Suprapubic skin (tissue), 4 donors: ENCODE measurements at regions not wholly inside any gene's neighbourhood (a gene's known extent, or its start where the extent isn't known, plus 50 kb on each side); places are given as distances from the start of the nearest gene placed in this dataset.
"Not testable (repeated sequence)": the region's sequence is repeated elsewhere in the genome, so short reads cannot be mapped to it uniquely, and the experiment has no call there.

ENCODE experiments used
- DNase-seq, 2 donors: peaks; one replicate each; pipeline ENCODE4 v3.0.0-alpha.2; 2019; ENCODE audit warnings: low spot score in 2 of 2
- H3K27ac ChIP-seq: fragments of 200-600 bp; sonication (generic); one replicate; pipeline ENCODE4 v1.5.1; 2019
- H3K27me3 ChIP-seq: fragments of 200-600 bp; sonication (generic); one replicate; pipeline ENCODE4 v1.5.1; 2019
- H3K36me3 ChIP-seq: fragments of 200-600 bp; sonication (generic); one replicate; pipeline ENCODE4 v1.5.1; 2019
- H3K4me1 ChIP-seq: fragments of 200-600 bp; sonication (generic); one replicate; pipeline ENCODE4 v1.5.1; 2019
- H3K4me3 ChIP-seq: fragments of 200-600 bp; sonication (generic); one replicate; pipeline ENCODE4 v1.5.1; 2019; ENCODE audit warnings: mild to moderate bottlenecking
- H3K9me3 ChIP-seq: fragments of 200-600 bp; sonication (generic); one replicate; pipeline ENCODE4 v1.5.1; 2019
- CTCF ChIP-seq, 2 donors: fragments of 200-600 bp in 1 of 2; fragments of 450-650 bp in 1 of 2; sonication (generic) in 1 of 2; IDR thresholded peaks; one replicate each; pipeline ENCODE4 v1.5.1; 2016 to 2019; ENCODE audit warnings: antibody characterized with exemption in 2 of 2, mild to moderate bottlenecking in 1 of 2, moderate library complexity in 1 of 2
- EP300 ChIP-seq: sonication (generic); formaldehyde crosslinking; IDR thresholded peaks from one replicate; pipeline ENCODE4 v1.6.1; 2017; ENCODE audit warnings: antibody characterized with exemption
- POLR2A ChIP-seq, 2 donors: fragments of 450-650 bp; IDR thresholded peaks; one replicate each; pipeline ENCODE4 v1.6.1; 2017; ENCODE audit warnings: antibody characterized with exemption in 2 of 2, mild to moderate bottlenecking in 2 of 2, moderate library complexity in 2 of 2
- POLR2AphosphoS5 ChIP-seq, 3 donors: sonication (generic); formaldehyde crosslinking; IDR thresholded peaks; one replicate each; pipeline ENCODE4 v1.6.1; 2017; ENCODE audit warnings: antibody characterized with exemption in 3 of 3
- WGBS: methylation state at CpG from one replicate; pipeline ENCODE4 v1.1.5; 2018; 5-methylcytosine and 5-hydroxymethylcytosine counted together

GRCh38 chr10:121374121-121374520 lies 224.1 kb downstream of the FGFR2 start:
- 84% methylated on average over 12 of the region's 12 CpGs for WGBS
- H3K4me1 ChIP-seq, result no peaks in the 10 kb centered on the region
- H3K27ac ChIP-seq, result no peak overlapping the region
- H3K9me3 ChIP-seq, result no peaks in the 10 kb centered on the region
- no peaks in the 10 kb centered on the region for H3K36me3 ChIP-seq
- no peak overlapping the region for H3K4me3 ChIP-seq
- no peak for DNase-seq
- H3K27me3 ChIP-seq, result no peaks in the 10 kb centered on the region
- TF ChIP-seq POLR2AphosphoS5 (IDR thresholded peaks at IDR 0.05) (no peak), POLR2A (IDR thresholded peaks at IDR 0.05) (no peak), CTCF (IDR thresholded peaks at IDR 0.05) (no peak), EP300 (no peak)

GRCh38 chr10:121375172-121375571 lies 223.1 kb downstream of the FGFR2 start:
- Histone ChIP-seq H3K27ac (no peak overlapping the region), H3K4me1 (no peaks in the 10 kb centered on the region), H3K36me3 (no peaks in the 10 kb centered on the region), H3K4me3 (no peak overlapping the region), H3K27me3 (no peaks in the 10 kb centered on the region), H3K9me3 (no peaks in the 10 kb centered on the region)
- no peak for TF ChIP-seq POLR2AphosphoS5 (IDR thresholded peaks at IDR 0.05)
- TF ChIP-seq EP300, result no peak
- DNase-seq, result no peak
- 61% methylated on average over 6 of the region's 6 CpGs for WGBS

GRCh38 chr10:121378251-121378801 lies 219.9 kb downstream of the FGFR2 start:
- Histone ChIP-seq H3K27ac (no peak overlapping the region), H3K27me3 (no peaks in the 10 kb centered on the region), H3K4me3 (no peak overlapping the region), H3K36me3 (no peaks in the 10 kb centered on the region), H3K4me1 (no peaks in the 10 kb centered on the region), H3K9me3 (no peaks in the 10 kb centered on the region)
- WGBS, result 77% methylated on average over 6 of the region's 6 CpGs
- no peak for TF ChIP-seq CTCF (IDR thresholded peaks at IDR 0.05)
- no peak for TF ChIP-seq POLR2A (IDR thresholded peaks at IDR 0.05)
- TF ChIP-seq EP300, result no peak
- no peak for TF ChIP-seq POLR2AphosphoS5 (IDR thresholded peaks at IDR 0.05)
- DNase-seq, result no peak

- WGBS, result 84% methylated on average over 3 of the region's 3 CpGs
- Histone ChIP-seq H3K27ac (no peak overlapping the region), H3K36me3 (no peaks in the 10 kb centered on the region), H3K9me3 (no peaks in the 10 kb centered on the region), H3K4me1 (no peaks in the 10 kb centered on the region), H3K4me3 (no peak overlapping the region), H3K27me3 (no peaks in the 10 kb centered on the region)
- TF ChIP-seq EP300 (no peak), POLR2A (IDR thresholded peaks at IDR 0.05) (no peak), CTCF (IDR thresholded peaks at IDR 0.05) (no peak), POLR2AphosphoS5 (IDR thresholded peaks at IDR 0.05) (no peak)
- no peak for DNase-seq
Measured at GRCh38 chr10:121379013-121379412, 219.2 kb downstream of the FGFR2 start.

GRCh38 chr10:121380211-121380610 lies 218.0 kb downstream of the FGFR2 start:
- no peaks in the 10 kb centered on the region for H3K9me3 ChIP-seq
- H3K4me1 ChIP-seq, result no peaks in the 10 kb centered on the region
- H3K4me3 ChIP-seq, result no peak overlapping the region
- no peaks in the 10 kb centered on the region for H3K27me3 ChIP-seq
- no peaks in the 10 kb centered on the region for H3K36me3 ChIP-seq
- WGBS, result 67% methylated on average over 3 of the region's 3 CpGs
- H3K27ac ChIP-seq, result no peak overlapping the region
- DNase-seq, result no peak
- TF ChIP-seq POLR2AphosphoS5 (IDR thresholded peaks at IDR 0.05), result no peak
- no peak for TF ChIP-seq EP300
- no peak for TF ChIP-seq POLR2A (IDR thresholded peaks at IDR 0.05)
- TF ChIP-seq CTCF (IDR thresholded peaks at IDR 0.05), result no peak

- not testable (repeated sequence) for H3K27ac ChIP-seq, H3K9me3 ChIP-seq, H3K4me3 ChIP-seq, H3K27me3 ChIP-seq, H3K36me3 ChIP-seq, DNase-seq, H3K4me1 ChIP-seq
- WGBS, result 97% methylated on average over 14 of the region's 33 CpGs
Measured at GRCh38 chr10:121382029-121382520, 216.2 kb downstream of the FGFR2 start.
